Mucosa of descending colon (tissue), 3 donors: ENCODE measurements at regions not wholly inside any gene's neighbourhood (a gene's known extent, or its start where the extent isn't known, plus 50 kb on each side); places are given as distances from the start of the nearest gene placed in this dataset.
A peak's percentile ranks its signal among the peaks of the same experiment; 100 is the strongest.

Experiments used
- ATAC-seq: fragments of 200-7000 bp; cut with Tn5 transposase; one replicate; pipeline ENCODE4 v1.9.1; 2020; ENCODE audit warnings: mild to moderate bottlenecking, moderate library complexity
- DNase-seq, 3 donors: peaks; one replicate each; pipeline ENCODE4 v3.0.0-alpha.2; 2020
- H3K36me3 ChIP-seq: fragments of 200-600 bp; one replicate; pipeline ENCODE4 v1.8.0; 2021; ENCODE audit warnings: low read depth, mild to moderate bottlenecking
- H3K4me1 ChIP-seq: fragments of 200-600 bp; one replicate; pipeline ENCODE4 v1.8.0; 2021; ENCODE audit warnings: low read depth, mild to moderate bottlenecking
- H3K4me3 ChIP-seq: fragments of 200-600 bp; one replicate; pipeline ENCODE4 v1.8.0; 2021; ENCODE audit warnings: mild to moderate bottlenecking
- H3K9me3 ChIP-seq: fragments of 200-600 bp; one replicate; pipeline ENCODE4 v1.8.0; 2021; ENCODE audit warnings: mild to moderate bottlenecking
- CTCF ChIP-seq: fragments of 200-600 bp; IDR thresholded peaks from one replicate; pipeline ENCODE4 v1.8.0; 2022; ENCODE audit warnings: antibody characterized with exemption, mild to moderate bottlenecking
- intact Hi-C, 2 donors: fragments of 100-400 bp; cut with DNase I in 1 of 2; cut with micrococcal nuclease in 1 of 2; formaldehyde crosslinking; loops; one replicate each; pipeline versions ENCODE4 v1.11.0 to v1.11.1; 2022; cut with DNase I, micrococcal nuclease
- donor health status: DM: no; HTN: no; CAD: no; lungs with moderate emphysema.
- donor health status: DM: no; HTN: no; CAD: no.
- donor health status: DM: no; HTN: yes; CAD: no.

GRCh38 chr5:101976933-101977332 lies 319.2 kb downstream of the SLCO4C1 start:
- no peak for TF ChIP-seq CTCF
- DNase-seq = no peak
- no peak for ATAC-seq
- H3K4me1 ChIP-seq = no peaks in the 10 kb centered on the region
- no peaks in the 10 kb centered on the region for H3K36me3 ChIP-seq
- H3K9me3 ChIP-seq = no peaks in the 10 kb centered on the region
- no peak overlapping the region for H3K4me3 ChIP-seq
- intact Hi-C loops = no loop called here

GRCh38 chr5:101969742-101970141 lies 326.3 kb downstream of the SLCO4C1 start:
- no peak overlapping the region for H3K4me3 ChIP-seq
- DNase-seq = no peak
- ATAC-seq = no peak
- TF ChIP-seq CTCF = no peak
- intact Hi-C loops = no loop called here
- H3K4me1 ChIP-seq = no peaks in the 10 kb centered on the region
- H3K36me3 ChIP-seq = no peaks in the 10 kb centered on the region
- no peaks in the 10 kb centered on the region for H3K9me3 ChIP-seq

- no peaks in the 10 kb centered on the region for H3K9me3 ChIP-seq
- no peak overlapping the region for H3K4me3 ChIP-seq
- no peak for ATAC-seq
- no peaks in the 10 kb centered on the region for H3K36me3 ChIP-seq
- no peak for TF ChIP-seq CTCF
- intact Hi-C loops = no loop called here
- no peak for DNase-seq
- H3K4me1 ChIP-seq = no peaks in the 10 kb centered on the region
Measured at GRCh38 chr5:101966476-101966875, 329.6 kb downstream of the SLCO4C1 start.

GRCh38 chr5:101955891-101956290 lies 340.2 kb downstream of the SLCO4C1 start:
- intact Hi-C loops = no loop called here
- Histone ChIP-seq H3K9me3 (no peaks in the 10 kb centered on the region), H3K36me3 (no peaks in the 10 kb centered on the region), H3K4me3 (no peak overlapping the region), H3K4me1 (no peaks in the 10 kb centered on the region)
- no peak for ATAC-seq
- DNase-seq = no peak
- no peak for TF ChIP-seq CTCF

- ATAC-seq = peak; percentile 49
- no peak overlapping the region for H3K4me3 ChIP-seq
- intact Hi-C loops = no loop called here
- no peaks in the 10 kb centered on the region for H3K9me3 ChIP-seq
- H3K36me3 ChIP-seq = no peaks in the 10 kb centered on the region
- H3K4me1 ChIP-seq = no peaks in the 10 kb centered on the region
- DNase-seq = no peak
- no peak for TF ChIP-seq CTCF
Measured at GRCh38 chr5:101950019-101950418, 346.1 kb downstream of the SLCO4C1 start.

- Histone ChIP-seq H3K4me1 (no peaks in the 10 kb centered on the region), H3K36me3 (no peaks in the 10 kb centered on the region), H3K4me3 (no peak overlapping the region), H3K9me3 (no peaks in the 10 kb centered on the region)
- intact Hi-C loops = loop anchor here in 1 of 2 donors (10.0 kb wide), 1 partner anchor 276 kb away; no protein-coding TSS in a partner anchor
- DNase-seq = no peak
- TF ChIP-seq CTCF = no peak
- ATAC-seq = no peak
Measured at GRCh38 chr5:101948615-101949014, 347.5 kb downstream of the SLCO4C1 start.
